Neural cell (in vitro differentiated cells): ENCODE measurements at regions not wholly inside any gene's neighbourhood (a gene's known extent, or its start where the extent isn't known, plus 50 kb on each side); places are given as distances from the start of the nearest gene placed in this dataset.
"Not testable (repeated sequence)": the region's sequence is repeated elsewhere in the genome, so short reads cannot be mapped to it uniquely, and the experiment has no call there.

Source experiments
- H2AFZ ChIP-seq: fragments of 200-600, 300-800 bp; sonication (generic), shearing (Covaris generic); 2 replicates; pipeline ENCODE4 v1.6.0; 2014; ENCODE audit warnings: low read depth, mild to moderate bottlenecking, antibody characterized with exemption, low read length, moderate library complexity
- H3F3A ChIP-seq: fragments of 200-600 bp; shearing (Covaris generic); 2 replicates; pipeline ENCODE4 v1.6.1; 2016; ENCODE audit warnings: mild to moderate bottlenecking, moderate library complexity, mixed read lengths, antibody characterized with exemption, low read length; ENCODE audit not compliant: insufficient read depth, poor library complexity, severe bottlenecking
- H3K27ac ChIP-seq: fragments of 200-600, 300-800 bp; sonication (generic), shearing (Covaris generic); 2 replicates; pipeline ENCODE4 v1.5.1; 2014; ENCODE audit warnings: mild to moderate bottlenecking, low read length, moderate library complexity
- H3K27me3 ChIP-seq: fragments of 300-800, 200-600 bp; sonication (generic), shearing (Covaris generic); 2 replicates; pipeline ENCODE4 v1.6.0; 2014; ENCODE audit warnings: mild to moderate bottlenecking, low read depth, low read length, moderate library complexity; ENCODE audit not compliant: insufficient read depth
- H3K36me3 ChIP-seq: fragments of 300-800, 200-600 bp; sonication (generic), shearing (Covaris generic); 2 replicates; pipeline ENCODE4 v1.5.1; 2014; ENCODE audit warnings: mild to moderate bottlenecking, antibody characterized with exemption, low read length, moderate library complexity; ENCODE audit not compliant: insufficient read depth
- H3K4me2 ChIP-seq: fragments of 300-800, 200-600 bp; sonication (generic), shearing (Covaris generic); 2 replicates; pipeline ENCODE4 v1.6.0; 2014; ENCODE audit warnings: mild to moderate bottlenecking, low read length
- H3K4me3 ChIP-seq: fragments of 300-800, 200-600 bp; sonication (generic), shearing (Covaris generic); 2 replicates; pipeline ENCODE4 v1.5.1; 2014; ENCODE audit warnings: mild to moderate bottlenecking, low read length, moderate library complexity
- H3K79me2 ChIP-seq: fragments of 200-600 bp; shearing (Covaris generic); replicated peaks from 2 replicates; pipeline ENCODE4 v1.6.0; 2014; ENCODE audit warnings: mild to moderate bottlenecking, low read length, moderate library complexity; ENCODE audit not compliant: insufficient read depth
- H3K9ac ChIP-seq: fragments of 300-800, 200-600 bp; sonication (generic), shearing (Covaris generic); 2 replicates; pipeline ENCODE4 v1.6.1; 2016; ENCODE audit warnings: mild to moderate bottlenecking, low read length, mixed read lengths
- H3K9me2 ChIP-seq: fragments of 200-600 bp; shearing (Covaris generic); 2 replicates; pipeline ENCODE4 v1.6.1; 2016; ENCODE audit warnings: mild to moderate bottlenecking, low read length, mixed read lengths; ENCODE audit not compliant: insufficient read depth
- H3K9me3 ChIP-seq: fragments of 200-600, 300-800 bp; sonication (generic), shearing (Covaris generic); 2 replicates; pipeline ENCODE4 v1.6.1; 2016; ENCODE audit warnings: mild to moderate bottlenecking, mixed run types, low read length, moderate library complexity, mixed read lengths
- H4K20me1 ChIP-seq: fragments of 200-600 bp; shearing (Covaris generic); 2 replicates; pipeline ENCODE4 v1.6.1; 2016; ENCODE audit warnings: mild to moderate bottlenecking, mixed run types; ENCODE audit not compliant: insufficient read depth
- CTCF ChIP-seq: fragments of 450-650 bp; IDR thresholded peaks from 2 replicates; pipeline ENCODE4 v1.5.1; 2014; ENCODE audit warnings: antibody characterized with exemption, mild to moderate bottlenecking, moderate library complexity; ENCODE audit not compliant: poor library complexity, severe bottlenecking
- EP300 ChIP-seq: fragments of 450-650 bp; conservative IDR thresholded peaks from 2 replicates; pipeline ENCODE4 v1.6.1; 2014; ENCODE audit warnings: antibody characterized with exemption, mild to moderate bottlenecking, moderate library complexity; ENCODE audit not compliant: poor library complexity, severe bottlenecking
- EZH2 ChIP-seq: fragments of 200-600, 300-800 bp; shearing (Covaris generic), sonication (generic); IDR thresholded peaks from 2 replicates; pipeline ENCODE4 v1.6.1; 2014; ENCODE audit warnings: antibody characterized with exemption, low read length, borderline replicate concordance, mild to moderate bottlenecking; ENCODE audit not compliant: insufficient read depth, poor library complexity, severe bottlenecking
- MXI1 ChIP-seq: fragments of 450-650 bp; conservative IDR thresholded peaks from 2 replicates; pipeline ENCODE4 v1.6.1; 2014; ENCODE audit warnings: antibody characterized with exemption, mild to moderate bottlenecking; ENCODE audit not compliant: poor library complexity, severe bottlenecking
- POLR2AphosphoS5 ChIP-seq: IDR thresholded peaks from 2 replicates; pipeline ENCODE4 v1.6.1; 2012
- RAD21 ChIP-seq: fragments of 450-650 bp; conservative IDR thresholded peaks from 2 replicates; pipeline ENCODE4 v1.6.1; 2014; ENCODE audit warnings: antibody characterized with exemption, mild to moderate bottlenecking, moderate library complexity
- REST ChIP-seq: IDR thresholded peaks from 2 replicates; pipeline ENCODE4 v1.6.1; 2012; ENCODE audit warnings: borderline replicate concordance
- SMC3 ChIP-seq: fragments of 450-650 bp; conservative IDR thresholded peaks from 2 replicates; pipeline ENCODE4 v1.6.1; 2014; ENCODE audit warnings: antibody characterized with exemption, mild to moderate bottlenecking, moderate library complexity; ENCODE audit not compliant: poor library complexity
- TAF1 ChIP-seq: IDR thresholded peaks from 2 replicates; pipeline ENCODE4 v1.6.1; 2012; ENCODE audit warnings: low read depth

- Histone ChIP-seq H3K27ac (no peak overlapping the region), H3K79me2 (no peaks in the 10 kb centered on the region), H3K27me3 (no peaks in the 10 kb centered on the region), H3K9me2 (no peaks in the 10 kb centered on the region), H3K4me3 (no peak overlapping the region), H4K20me1 (no peaks in the 10 kb centered on the region), H3K9me3 (no peaks in the 10 kb centered on the region), H3K36me3 (no peaks in the 10 kb centered on the region), H2AFZ (no peak overlapping the region), H3K4me2 (no peak overlapping the region), H3F3A (no peaks in the 10 kb centered on the region), H3K9ac (no peak overlapping the region)
- no peak for TF ChIP-seq SMC3
- no peak for TF ChIP-seq EZH2
- TF ChIP-seq MXI1 = no peak
- no peak for TF ChIP-seq CTCF
- TF ChIP-seq REST = no peak
- no peak for TF ChIP-seq TAF1
- no peak for TF ChIP-seq EP300
- TF ChIP-seq POLR2AphosphoS5 = no peak
- no peak for TF ChIP-seq RAD21
Observed at GRCh38 chrX:953879-954482, 258.5 kb downstream of the CRLF2 start.

GRCh38 chrX:952816-953215 is 259.6 kb downstream of the CRLF2 start:
- Histone ChIP-seq H3F3A (no peaks in the 10 kb centered on the region), H3K79me2 (no peaks in the 10 kb centered on the region), H3K27ac (no peak overlapping the region), H3K9me3 (no peaks in the 10 kb centered on the region), H3K4me3 (no peak overlapping the region), H3K27me3 (no peaks in the 10 kb centered on the region), H3K36me3 (no peaks in the 10 kb centered on the region), H3K9ac (no peak overlapping the region), H3K4me2 (no peak overlapping the region), H2AFZ (no peak overlapping the region), H4K20me1 (no peaks in the 10 kb centered on the region), H3K9me2 (no peaks in the 10 kb centered on the region)
- TF ChIP-seq POLR2AphosphoS5 (no peak), TAF1 (no peak), EP300 (no peak), MXI1 (no peak), SMC3 (no peak), EZH2 (no peak), RAD21 (no peak), REST (no peak), CTCF (no peak)

- H3K4me2 ChIP-seq, H3K9me3 ChIP-seq, H3K9ac ChIP-seq, H3K27ac ChIP-seq, H3K36me3 ChIP-seq, H3K9me2 ChIP-seq, H3K79me2 ChIP-seq, H2AFZ ChIP-seq, H3K4me3 ChIP-seq, H4K20me1 ChIP-seq, H3K27me3 ChIP-seq, H3F3A ChIP-seq: not testable (repeated sequence)
Observed at GRCh38 chrX:947262-947661, 265.2 kb downstream of the CRLF2 start.
